Right atrium auricular region (tissue), 2 donors: ENCODE measurements at regions not wholly inside any gene's neighbourhood (a gene's known extent, or its start where the extent isn't known, plus 50 kb on each side); places are given as distances from the start of the nearest gene placed in this dataset.

ENCODE experiments used
- DNase-seq: peaks from one replicate; pipeline ENCODE4 v3.0.0-alpha.2; 2019; ENCODE audit warnings: low spot score
- H3K27ac ChIP-seq, 2 donors: fragments of 200-600 bp; sonication (generic); 1 replicate in 1 of 2; 2 replicates in 1 of 2; pipeline ENCODE4 v1.5.1; 2016 to 2019
- H3K27me3 ChIP-seq, 2 donors: fragments of 200-600 bp; sonication (generic); one replicate each; pipeline versions ENCODE4 v1.5.1 to v1.6.0; 2017 to 2019
- H3K36me3 ChIP-seq: fragments of 200-600 bp; sonication (generic); one replicate; pipeline ENCODE4 v1.5.1; 2016
- H3K4me1 ChIP-seq, 2 donors: fragments of 200-600 bp; sonication (generic); one replicate each; pipeline versions ENCODE4 v1.5.1 to v1.6.0; 2017 to 2019
- H3K4me3 ChIP-seq, 2 donors: fragments of 200-600 bp; sonication (generic); 1 replicate in 1 of 2; 2 replicates in 1 of 2; pipeline ENCODE4 v1.5.1; 2017 to 2019; ENCODE audit warnings: mild to moderate bottlenecking in 1 of 2, moderate library complexity in 1 of 2
- H3K9me3 ChIP-seq, 2 donors: fragments of 200-600 bp; sonication (generic); one replicate each; pipeline ENCODE4 v1.5.1; 2019
- TF ChIP-seq, protein P1 (sequence below), 2 donors: fragments of 200-600 bp; sonication (generic); IDR thresholded peaks; one replicate each; pipeline ENCODE4 v1.5.1; 2019; ENCODE audit warnings: antibody characterized with exemption in 2 of 2

DNA sequence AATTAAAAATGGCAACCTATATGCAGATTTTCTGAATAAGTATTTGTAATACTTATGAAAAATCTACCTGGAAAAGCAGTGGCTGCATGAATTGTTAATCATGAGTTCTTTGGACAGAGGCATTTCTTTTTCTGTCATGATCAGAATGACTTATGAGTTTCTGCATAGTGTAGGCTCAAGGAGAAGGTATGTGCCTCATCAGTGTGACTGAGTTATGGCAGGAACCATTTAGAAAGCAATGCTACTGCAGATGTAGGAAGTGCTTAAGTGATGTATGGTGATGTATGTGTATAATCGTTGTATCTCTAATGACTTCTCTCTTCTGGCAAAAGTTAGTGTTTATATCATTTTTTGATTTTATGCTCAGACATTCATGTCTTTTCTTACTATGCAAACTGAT lies 816.4 kb upstream of the FBXO33 start:
- Histone ChIP-seq H3K36me3 (no peaks in the 10 kb centered on the region), H3K27me3 (no peaks in the 10 kb centered on the region), H3K9me3 (no peaks in the 10 kb centered on the region), H3K27ac (no peak overlapping the region), H3K4me1 (no peaks in the 10 kb centered on the region), H3K4me3 (no peak overlapping the region)
- no peak for DNase-seq
- TF ChIP-seq, protein P1, sequence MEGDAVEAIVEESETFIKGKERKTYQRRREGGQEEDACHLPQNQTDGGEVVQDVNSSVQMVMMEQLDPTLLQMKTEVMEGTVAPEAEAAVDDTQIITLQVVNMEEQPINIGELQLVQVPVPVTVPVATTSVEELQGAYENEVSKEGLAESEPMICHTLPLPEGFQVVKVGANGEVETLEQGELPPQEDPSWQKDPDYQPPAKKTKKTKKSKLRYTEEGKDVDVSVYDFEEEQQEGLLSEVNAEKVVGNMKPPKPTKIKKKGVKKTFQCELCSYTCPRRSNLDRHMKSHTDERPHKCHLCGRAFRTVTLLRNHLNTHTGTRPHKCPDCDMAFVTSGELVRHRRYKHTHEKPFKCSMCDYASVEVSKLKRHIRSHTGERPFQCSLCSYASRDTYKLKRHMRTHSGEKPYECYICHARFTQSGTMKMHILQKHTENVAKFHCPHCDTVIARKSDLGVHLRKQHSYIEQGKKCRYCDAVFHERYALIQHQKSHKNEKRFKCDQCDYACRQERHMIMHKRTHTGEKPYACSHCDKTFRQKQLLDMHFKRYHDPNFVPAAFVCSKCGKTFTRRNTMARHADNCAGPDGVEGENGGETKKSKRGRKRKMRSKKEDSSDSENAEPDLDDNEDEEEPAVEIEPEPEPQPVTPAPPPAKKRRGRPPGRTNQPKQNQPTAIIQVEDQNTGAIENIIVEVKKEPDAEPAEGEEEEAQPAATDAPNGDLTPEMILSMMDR (IDR thresholded peaks at IDR 0.05) = no peak

DNA sequence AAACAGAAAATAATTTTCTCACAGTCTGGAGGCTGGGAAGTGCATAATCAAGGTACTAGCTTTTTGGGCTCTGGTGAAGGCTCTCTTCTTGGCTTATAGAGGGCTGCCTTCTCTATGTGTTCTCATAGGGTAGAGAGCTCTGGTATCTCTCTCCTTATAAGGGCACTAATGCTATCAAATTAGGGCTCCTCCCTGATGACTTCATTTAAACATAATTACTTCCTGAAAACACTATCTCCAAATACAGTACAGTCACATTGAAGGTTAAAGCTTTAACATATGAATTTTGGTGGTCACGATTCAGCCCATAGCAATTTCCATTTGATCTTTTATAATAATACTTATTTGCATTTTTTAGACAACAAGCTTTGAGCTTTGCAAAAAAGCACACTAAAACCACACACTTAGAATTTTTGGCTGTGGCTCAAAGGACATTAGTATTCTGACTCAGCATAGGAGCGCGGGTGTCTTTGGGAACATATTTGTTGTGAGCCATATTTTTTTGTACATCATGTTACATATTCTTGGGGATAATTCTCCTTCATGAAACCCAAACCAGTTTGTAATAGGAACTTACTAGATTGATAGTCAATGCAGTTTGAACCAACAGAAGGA lies 808.1 kb upstream of the FBXO33 start:
- H3K4me3 ChIP-seq = no peak overlapping the region
- no peak for DNase-seq
- no peak overlapping the region for H3K27ac ChIP-seq
- no peaks in the 10 kb centered on the region for H3K4me1 ChIP-seq
- no peaks in the 10 kb centered on the region for H3K27me3 ChIP-seq
- H3K9me3 ChIP-seq = no peaks in the 10 kb centered on the region
- H3K36me3 ChIP-seq = no peaks in the 10 kb centered on the region
- TF ChIP-seq, protein P1 (IDR thresholded peaks at IDR 0.05) = no peak

DNA sequence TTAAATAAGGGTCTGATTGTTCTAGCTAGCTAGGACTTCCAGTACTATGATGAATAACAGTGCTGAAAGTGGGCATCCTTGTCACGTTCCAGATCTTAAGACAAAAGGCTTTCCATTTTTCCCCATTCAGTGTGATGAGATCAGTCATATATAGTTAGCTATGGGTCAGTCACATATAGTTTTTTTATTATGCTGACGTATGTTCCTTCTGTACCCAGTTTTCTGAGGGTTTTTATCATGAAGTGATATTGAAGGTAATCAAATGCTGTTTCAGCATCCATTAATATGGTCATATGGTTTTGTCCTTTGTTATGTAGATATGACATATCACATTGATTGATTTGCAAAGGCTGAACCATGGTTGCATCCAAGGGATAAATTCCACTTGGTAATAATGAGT lies 800.1 kb upstream of the FBXO33 start:
- no peak overlapping the region for H3K4me3 ChIP-seq
- TF ChIP-seq, protein P1 (IDR thresholded peaks at IDR 0.05) = no peak
- no peak overlapping the region for H3K27ac ChIP-seq
- no peaks in the 10 kb centered on the region for H3K27me3 ChIP-seq
- DNase-seq = no peak
- no peaks in the 10 kb centered on the region for H3K36me3 ChIP-seq
- peaks cover 0 to 6% of the 10 kb centered on the region in 2 donors for H3K9me3 ChIP-seq
- no peaks in the 10 kb centered on the region for H3K4me1 ChIP-seq

DNA sequence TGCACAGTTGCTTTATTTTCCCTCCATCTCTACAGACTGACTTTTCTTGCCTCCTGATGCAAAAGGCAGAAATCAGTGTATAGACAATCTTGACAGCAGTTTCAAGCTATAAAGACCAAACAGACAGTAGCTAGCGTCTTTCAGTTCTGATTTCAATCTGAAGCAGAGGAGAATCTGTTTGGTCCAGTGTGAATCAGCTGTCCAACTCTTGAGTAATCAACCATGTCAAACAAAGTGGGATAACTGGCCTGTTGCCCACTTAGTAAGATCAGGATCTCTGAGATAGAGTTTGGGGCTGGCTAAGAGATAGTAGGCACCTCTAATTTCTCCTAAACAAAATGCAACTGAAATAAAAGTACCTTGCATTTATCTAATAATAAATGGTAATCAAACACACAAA lies 797.4 kb upstream of the FBXO33 start:
- no peak overlapping the region for H3K27ac ChIP-seq
- H3K4me1 ChIP-seq = no peaks in the 10 kb centered on the region
- no peaks in the 10 kb centered on the region for H3K27me3 ChIP-seq
- H3K4me3 ChIP-seq = no peak overlapping the region
- H3K36me3 ChIP-seq = no peaks in the 10 kb centered on the region
- TF ChIP-seq, protein P1 (IDR thresholded peaks at IDR 0.05) = no peak
- peaks cover 0 to under 1% of the 10 kb centered on the region in 2 donors for H3K9me3 ChIP-seq
- DNase-seq = no peak

DNA sequence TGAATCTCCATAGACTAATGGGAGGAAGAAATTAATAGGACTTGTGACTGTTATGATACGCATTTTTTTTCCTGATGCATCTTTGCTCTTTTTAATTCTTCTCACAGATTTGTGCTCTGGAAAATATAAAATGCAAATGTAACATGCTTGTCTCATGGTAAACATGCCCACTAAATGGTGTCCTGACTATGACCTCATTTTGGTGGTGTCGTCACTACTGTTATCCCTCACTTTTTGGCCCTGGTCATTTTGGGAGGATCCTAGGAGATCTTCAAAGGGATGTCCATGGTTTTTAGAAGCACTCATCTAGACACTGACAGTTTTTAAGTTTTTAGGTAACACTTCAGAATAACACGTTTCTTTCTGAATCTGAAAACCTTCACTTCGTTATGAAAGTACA lies 790.8 kb upstream of the FBXO33 start:
- H3K36me3 ChIP-seq = no peaks in the 10 kb centered on the region
- H3K4me3 ChIP-seq = no peak overlapping the region
- no peaks in the 10 kb centered on the region for H3K27me3 ChIP-seq
- DNase-seq = no peak
- no peaks in the 10 kb centered on the region for H3K4me1 ChIP-seq
- TF ChIP-seq, protein P1 (IDR thresholded peaks at IDR 0.05) = no peak
- no peaks in the 10 kb centered on the region for H3K9me3 ChIP-seq
- no peak overlapping the region for H3K27ac ChIP-seq

DNA sequence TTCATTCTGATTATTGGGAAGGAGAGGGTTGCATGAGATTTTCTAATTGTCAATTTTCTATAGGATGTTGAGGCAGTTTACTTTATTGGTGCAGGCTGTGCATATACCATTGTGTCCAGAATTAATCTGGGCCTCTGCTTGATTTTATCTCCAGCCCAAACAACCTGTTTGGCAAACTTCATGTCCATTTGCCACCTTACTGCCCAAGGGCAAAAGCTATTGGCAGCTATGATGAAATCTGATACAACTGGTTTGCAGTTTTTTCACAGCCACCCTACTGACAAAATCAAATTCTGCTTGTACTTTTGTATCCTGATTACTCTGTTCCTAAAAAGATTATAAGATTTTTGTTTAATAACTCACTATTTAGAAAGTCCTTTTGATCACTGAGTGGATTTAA lies 789.2 kb upstream of the FBXO33 start:
- H3K9me3 ChIP-seq = no peaks in the 10 kb centered on the region

More for the DNA sequence above, 789.2 kb upstream of the FBXO33 start:
- no peak overlapping the region for H3K27ac ChIP-seq
- no peaks in the 10 kb centered on the region for H3K27me3 ChIP-seq
- no peak for DNase-seq
- H3K4me1 ChIP-seq = no peaks in the 10 kb centered on the region
- no peaks in the 10 kb centered on the region for H3K36me3 ChIP-seq
- no peak overlapping the region for H3K4me3 ChIP-seq
- TF ChIP-seq, protein P1 (IDR thresholded peaks at IDR 0.05) = no peak
